ENCODE measurements at regions not wholly inside any gene's neighbourhood (a gene's known extent, or its start where the extent isn't known, plus 50 kb on each side); places are given as distances from the start of the nearest gene placed in this dataset.

GRCh38 chr10:2813286-2813685 is 254.1 kb upstream of the PFKP start:
- no peak for TF ChIP-seq CTCF (IDR thresholded peaks at IDR 0.05)
- no peak for TF ChIP-seq EZH2 (IDR thresholded peaks at IDR 0.05; ENCODE audit: borderline replicate concordance, insufficient read depth, low read depth, low read length, poor library complexity, severe bottlenecking)

Data from B cell (primary cell).